IMR-90 (cell line): ENCODE measurements at regions not wholly inside any gene's neighbourhood (a gene's known extent, or its start where the extent isn't known, plus 50 kb on each side); places are given as distances from the start of the nearest gene placed in this dataset.

Experiments
- ATAC-seq: fragments of 200-7000 bp; cut with Tn5 transposase; 2 replicates; pipeline ENCODE4 v1.9.1; 2020; ENCODE audit warnings: low read depth, mild to moderate bottlenecking, moderate library complexity
- BruUV-seq: library from RNA; stranded (reverse); fragments of 400-500 nt; replicated peaks from 2 replicates; lab custom pipeline; 2021; lab: Mats Ljungman, UMichigan
- CTCF ChIA-PET: fragments of 300-600 bp; formaldehyde crosslinking; extraction: SDS; loops from one replicate; lab custom pipeline; 2021; ENCODE audit warnings: antibody characterized with exemption; lab: Yijun Ruan, JAX
- POLR2A ChIA-PET: fragments of 300-600 bp; sonication (Branson Sonifier 250); formaldehyde crosslinking; loops from one replicate; lab custom pipeline; 2022; ENCODE audit warnings: antibody characterized with exemption; ENCODE audit not compliant: unreplicated experiment; lab: Charles Lee
- DNase-seq: peaks from one replicate; pipeline ENCODE4 v3.0.0; 2013
- H2AFZ ChIP-seq: replicated peaks from 2 replicates; pipeline ENCODE3; 2013; ENCODE audit warnings: low read length, mild to moderate bottlenecking; ENCODE audit not compliant: poor library complexity
- H2AK5ac ChIP-seq: 2 replicates; pipeline ENCODE4 v1.6.1; 2013; ENCODE audit warnings: low read depth, low read length, inconsistent platforms
- H2AK9ac ChIP-seq: replicated peaks from 2 replicates; pipeline ENCODE3; 2013; ENCODE audit warnings: mild to moderate bottlenecking, low read depth, low read length, moderate library complexity; ENCODE audit not compliant: poor library complexity
- H2BK120ac ChIP-seq: 2 replicates; pipeline ENCODE4 v1.6.1; 2013; ENCODE audit warnings: low read depth, low read length, inconsistent platforms
- H2BK15ac ChIP-seq: 3 replicates; pipeline ENCODE4 v1.6.1; 2013; ENCODE audit warnings: low read depth, low read length, inconsistent platforms
- H2BK20ac ChIP-seq: 2 replicates; pipeline ENCODE4 v1.6.1; 2013; ENCODE audit warnings: low read depth, mild to moderate bottlenecking, inconsistent platforms, low read length, moderate library complexity
- H2BK5ac ChIP-seq: 2 replicates; pipeline ENCODE4 v1.6.1; 2013; ENCODE audit warnings: mild to moderate bottlenecking, low read depth, low read length, inconsistent platforms; ENCODE audit not compliant: poor library complexity, severe bottlenecking
- H3K14ac ChIP-seq: replicated peaks from 2 replicates; pipeline ENCODE4 v1.6.1; 2013; ENCODE audit warnings: low read depth, low read length, inconsistent platforms
- H3K18ac ChIP-seq: 2 replicates; pipeline ENCODE4 v1.6.1; 2013; ENCODE audit warnings: low read depth, low read length, control low read depth
- H3K23ac ChIP-seq: 2 replicates; pipeline ENCODE4 v1.6.1; 2013; ENCODE audit warnings: low read depth, low read length, inconsistent platforms
- H3K27ac ChIP-seq: 2 replicates; pipeline ENCODE4 v1.5.1; 2013; ENCODE audit warnings: mild to moderate bottlenecking, control low read depth, low read length; ENCODE audit not compliant: insufficient read depth
- H3K27me3 ChIP-seq: 2 replicates; pipeline ENCODE4 v1.6.1; 2013; ENCODE audit warnings: low read length; ENCODE audit not compliant: control insufficient read depth, insufficient read depth
- H3K36me3 ChIP-seq: 2 replicates; pipeline ENCODE4 v1.6.1; 2013; ENCODE audit warnings: low read length, mixed read lengths; ENCODE audit not compliant: control insufficient read depth, insufficient read depth
- H3K4ac ChIP-seq: 2 replicates; pipeline ENCODE4 v1.6.1; 2013; ENCODE audit warnings: low read depth, low read length, inconsistent platforms
- H3K4me1 ChIP-seq: 2 replicates; pipeline ENCODE4 v1.6.1; 2013; ENCODE audit warnings: low read length, mixed read lengths; ENCODE audit not compliant: control insufficient read depth, insufficient read depth
- H3K4me2 ChIP-seq: 2 replicates; pipeline ENCODE4 v1.6.1; 2013; ENCODE audit warnings: low read depth, mild to moderate bottlenecking, control low read depth, low read length, moderate library complexity
- H3K4me3 ChIP-seq: 2 replicates; pipeline ENCODE4 v1.5.1; 2013; ENCODE audit warnings: low read depth, mild to moderate bottlenecking, control low read depth, low read length, moderate library complexity; ENCODE audit not compliant: insufficient read depth
- H3K56ac ChIP-seq: 2 replicates; pipeline ENCODE4 v1.6.1; 2013; ENCODE audit warnings: low read length, inconsistent platforms; ENCODE audit not compliant: insufficient read depth; ENCODE audit errors: extremely low read depth
- H3K79me1 ChIP-seq, 2 experiments: 2 replicates each; pipeline ENCODE4 v1.6.1; 2013; ENCODE audit warnings: low read length in 2 of 2, inconsistent platforms in 1 of 2, low read depth in 1 of 2
- H3K9ac ChIP-seq: 2 replicates; pipeline ENCODE4 v1.6.1; 2013; ENCODE audit warnings: low read depth, low read length, control low read depth
- H3K9me1 ChIP-seq: 2 replicates; pipeline ENCODE4 v1.6.1; 2013; ENCODE audit warnings: low read length, inconsistent platforms; ENCODE audit not compliant: insufficient read depth
- H3K9me3 ChIP-seq: 2 replicates; pipeline ENCODE4 v1.6.1; 2013; ENCODE audit warnings: low read length; ENCODE audit not compliant: control insufficient read depth, insufficient read depth
- H4K20me1 ChIP-seq: 2 replicates; pipeline ENCODE4 v1.6.1; 2013; ENCODE audit warnings: low read length, inconsistent platforms; ENCODE audit not compliant: insufficient read depth
- H4K5ac ChIP-seq: 2 replicates; pipeline ENCODE4 v1.6.1; 2013; ENCODE audit warnings: mild to moderate bottlenecking, low read depth, low read length, control low read depth
- H4K8ac ChIP-seq, 2 experiments: 2 replicates each; pipeline ENCODE4 v1.6.1; 2013; ENCODE audit warnings: low read depth in 2 of 2, low read length in 2 of 2, control low read depth in 1 of 2, inconsistent platforms in 1 of 2
- H4K91ac ChIP-seq: 2 replicates; pipeline ENCODE4 v1.6.1; 2013; ENCODE audit warnings: low read depth, low read length, inconsistent platforms; ENCODE audit not compliant: insufficient read depth
- BHLHE40 ChIP-seq: fragments of 150-350 bp; IDR thresholded peaks from 2 replicates; pipeline ENCODE4 v1.6.1; 2016; ENCODE audit warnings: mild to moderate bottlenecking, low read depth, low read length
- CEBPB ChIP-seq: IDR thresholded peaks from 2 replicates; pipeline ENCODE4 v1.6.1; 2012; ENCODE audit warnings: low read depth, low read length, improper control_type of control experiment
- CHD1 ChIP-seq: IDR thresholded peaks from 2 replicates; pipeline ENCODE4 v1.6.1; 2012; ENCODE audit warnings: low read depth, low read length, improper control_type of control experiment
- CTCF ChIP-seq: conservative IDR thresholded peaks from 2 replicates; pipeline ENCODE4 v1.5.1; 2012; ENCODE audit warnings: mild to moderate bottlenecking, low read depth, low read length, improper control_type of control experiment
- ELK1 ChIP-seq: fragments of 150-350 bp; IDR thresholded peaks from 2 replicates; pipeline ENCODE4 v1.6.1; 2016; ENCODE audit warnings: low read depth, mild to moderate bottlenecking, low read length, moderate library complexity, borderline replicate concordance
- FOS ChIP-seq: fragments of 150-350 bp; IDR thresholded peaks from 2 replicates; pipeline ENCODE4 v1.6.1; 2016; ENCODE audit warnings: low read depth, low read length
- MAFK ChIP-seq: IDR thresholded peaks from 2 replicates; pipeline ENCODE4 v1.6.1; 2012; ENCODE audit warnings: low read depth, low read length, improper control_type of control experiment
- MAZ ChIP-seq: IDR thresholded peaks from 2 replicates; pipeline ENCODE4 v1.6.1; 2012; ENCODE audit warnings: low read depth, mild to moderate bottlenecking, low read length, improper control_type of control experiment, moderate library complexity, borderline replicate concordance
- MXI1 ChIP-seq: IDR thresholded peaks from 2 replicates; pipeline ENCODE4 v1.6.1; 2012; ENCODE audit warnings: low read depth, mild to moderate bottlenecking, low read length, moderate library complexity, borderline replicate concordance
- NFE2L2 ChIP-seq: fragments of 150-350 bp; IDR thresholded peaks from 2 replicates; pipeline ENCODE4 v1.6.1; 2016; ENCODE audit warnings: low read depth, mild to moderate bottlenecking, low read length
- POLR2A ChIP-seq: IDR thresholded peaks from 2 replicates; pipeline ENCODE4 v1.6.1; 2012; ENCODE audit warnings: mild to moderate bottlenecking, low read depth, low read length
- RAD21 ChIP-seq: IDR thresholded peaks from 2 replicates; pipeline ENCODE4 v1.6.1; 2012; ENCODE audit warnings: low read length, improper control_type of control experiment
- RCOR1 ChIP-seq: IDR thresholded peaks from 2 replicates; pipeline ENCODE4 v1.6.1; 2012; ENCODE audit warnings: mild to moderate bottlenecking, low read length, improper control_type of control experiment; ENCODE audit not compliant: insufficient replicate concordance
- RFX5 ChIP-seq: IDR thresholded peaks from 2 replicates; pipeline ENCODE4 v1.8.0; 2012; ENCODE audit warnings: low read depth, mild to moderate bottlenecking, low read length, moderate library complexity
- SMC3 ChIP-seq: fragments of 150-350 bp; IDR thresholded peaks from 2 replicates; pipeline ENCODE4 v1.6.1; 2016; ENCODE audit warnings: low read depth, mild to moderate bottlenecking, antibody characterized with exemption, low read length, moderate library complexity
- USF2 ChIP-seq: fragments of 150-350 bp; IDR thresholded peaks from 2 replicates; pipeline ENCODE4 v1.6.1; 2017; ENCODE audit warnings: mild to moderate bottlenecking, antibody characterized with exemption, low read length, low read depth
- WGBS, 2 experiments: methylation state at CpG; one replicate each; pipeline versions ENCODE4 v1.1.5 to v1.1.7; 2013; ENCODE audit warnings: missing lambda C conversion rate in 2 of 2; ENCODE audit not compliant: insufficient read length in 1 of 2; ENCODE audit errors: extremely low coverage in 2 of 2; 5-methylcytosine and 5-hydroxymethylcytosine counted together
- dilution Hi-C: fragments of 300-500 bp; cut with HindIII; formaldehyde crosslinking; loops from one replicate; pipeline ENCODE4 v1.14.3; 2018; ENCODE audit warnings: low sequenced_read_pairs; ENCODE audit not compliant: unreplicated experiment
- in situ Hi-C: fragments of 300-500 bp; cut with MboI; formaldehyde crosslinking; loops from 3 replicates; pipeline ENCODE4 v1.14.3; 2019; ENCODE audit warnings: low sequenced_read_pairs, inconsistent platforms, mixed read lengths
- intact Hi-C: fragments of 100-400 bp; cut with micrococcal nuclease; formaldehyde crosslinking; loops from 2 replicates; pipeline ENCODE4 v1.10.0; 2022

GRCh38 chr5:56352808-56353590, 119.9 kb upstream of the ANKRD55 start:
- Histone ChIP-seq H3K27me3 (no peaks in the 10 kb centered on the region), H3K9me3 (no peaks in the 10 kb centered on the region), H3K4ac (no peak overlapping the region), H4K20me1 (no peaks in the 10 kb centered on the region), H2BK20ac (no peak overlapping the region), H3K14ac (no peak overlapping the region), H2AFZ (no peak overlapping the region), H2BK15ac (no peak overlapping the region), H3K36me3 (no peaks in the 10 kb centered on the region), H3K27ac (no peak overlapping the region), H3K9me1 (peaks cover 9% of the 10 kb centered on the region), H2AK5ac (no peak overlapping the region), H4K5ac (no peak overlapping the region), H3K18ac (no peak overlapping the region), H4K91ac (no peak overlapping the region), H3K9ac (no peak overlapping the region), H2AK9ac (no peak overlapping the region), H3K23ac (no peak overlapping the region), H3K4me2 (no peak overlapping the region), H3K79me1 (no peaks in the 10 kb centered on the region), H3K56ac (no peak overlapping the region), H4K8ac (no peak overlapping the region), H3K4me1 (peaks cover 9% of the 10 kb centered on the region), H2BK120ac (no peak overlapping the region), H3K4me3 (no peak overlapping the region), H2BK5ac (no peak overlapping the region)
- ChIA-PET CTCF (interaction anchor here (0.6 kb wide), 2 partner anchors 371 to 422 kb away, joined by 3 read pairs; no protein-coding TSS in a partner anchor), POLR2A (no interaction called here)
- TF ChIP-seq FOS (no peak), MAFK (no peak), ELK1 (no peak), MAZ (no peak), RAD21 (no peak), CTCF (no peak), BHLHE40 (no peak), RFX5 (no peak), USF2 (no peak), SMC3 (no peak), POLR2A (no peak), CHD1 (no peak), CEBPB (no peak), RCOR1 (no peak), NFE2L2 (no peak), MXI1 (no peak)
- DNase-seq (no peak), ATAC-seq (no peak)
- intact Hi-C loops (no loop called here), dilution Hi-C loops (no loop called here), in situ Hi-C loops (no loop called here)
- no TSS peak for BruUV-seq
- WGBS, 2 experiments: 100% methylated on average over 1 of the region's 4 CpGs; no CpG with 5 or more reads in 1 of the 2 experiments
